ENCODE measurements at regions not wholly inside any gene's neighbourhood (a gene's known extent, or its start where the extent isn't known, plus 50 kb on each side); places are given as distances from the start of the nearest gene placed in this dataset.

DNA sequence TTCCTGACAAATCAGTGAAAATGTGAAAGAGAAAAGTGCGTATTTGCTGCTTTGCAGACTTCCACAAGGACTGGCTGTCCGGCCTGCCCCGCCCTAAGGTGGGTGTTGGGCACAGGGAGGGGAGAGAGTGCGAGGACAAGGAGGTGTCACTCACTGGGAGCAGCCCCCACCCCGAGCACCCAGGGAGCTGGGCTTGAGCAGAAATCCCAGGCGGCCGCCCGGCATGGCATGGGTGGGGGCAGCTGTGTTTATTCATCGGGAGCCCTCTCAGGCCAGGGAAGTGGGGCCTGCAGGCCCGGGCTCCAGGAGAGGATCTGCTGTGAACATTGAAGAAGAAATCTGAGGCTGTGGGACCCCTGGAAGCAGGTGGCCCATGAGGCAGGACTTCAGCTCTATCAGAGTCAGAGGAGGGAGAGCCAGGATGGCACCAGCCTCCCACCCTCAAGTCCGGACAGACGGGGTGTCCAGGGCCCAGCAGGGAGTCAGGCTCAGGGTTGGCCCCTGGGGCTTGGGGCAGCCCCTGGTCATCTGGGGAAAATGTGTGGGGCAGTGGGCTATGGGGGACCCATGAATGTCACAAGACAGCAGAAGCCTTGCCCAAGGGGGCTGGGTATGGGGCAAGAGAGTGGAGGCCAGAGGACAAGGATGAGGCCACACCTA is 164.4 kb upstream of the PPP2R2D start:
- Histone ChIP-seq H4K20me1 (ENCODE audit: control insufficient read depth, insufficient read depth) (no peaks in the 10 kb centered on the region), H3K4me2 (ENCODE audit: control insufficient read depth, insufficient read depth) (no peak overlapping the region), H3K27me3 (replicated peaks in 1 of 2; ENCODE audit: control insufficient read depth in 2 of 2, insufficient read depth in 2 of 2, low read length in 1 of 2) (no peaks in the 10 kb centered on the region), H3K9me3 (replicated peaks; ENCODE audit: control insufficient read depth, insufficient read depth, low read length) (no peaks in the 10 kb centered on the region; the same call in 2 of the 3 replicates), H3K79me2 (ENCODE audit: control insufficient read depth, insufficient read depth, low read length) (no peaks in the 10 kb centered on the region), H3K9ac (ENCODE audit: control insufficient read depth, insufficient read depth, low read length) (no peak overlapping the region), H3K27ac (ENCODE audit: control insufficient read depth, insufficient read depth) (no peak overlapping the region), H3K4me3 (no peak overlapping the region), H2AFZ (ENCODE audit: control insufficient read depth, low read depth, low read length) (no peak overlapping the region), H3K36me3 (ENCODE audit: control insufficient read depth in 2 of 2, insufficient read depth in 2 of 2, low read length in 1 of 2) (no peaks in the 10 kb centered on the region), H3K4me1 (ENCODE audit: control insufficient read depth, insufficient read depth, low read length) (no peaks in the 10 kb centered on the region)
- in situ Hi-C loops (cut with MboI): no loop called here
- no peak for ATAC-seq
- intact Hi-C loops (cut with micrococcal nuclease; ENCODE audit: unreplicated experiment): no loop called here
- FAIRE-seq: no peak
- 47% methylated on average over 12 of the region's 12 CpGs for WGBS (ENCODE audit: insufficient coverage, insufficient replicate concordance, low lambda C conversion rate, missing lambda C conversion rate)
- ChIA-PET CTCF (no interaction called here), POLR2A (no interaction called here), SMC1A (ENCODE audit: uncharacterized antibody, unreplicated experiment) (no interaction called here), RAD21 (ENCODE audit: unreplicated experiment) (no interaction called here)
- TF ChIP-seq ASH2L (IDR thresholded peaks at IDR 0.05; ENCODE audit: borderline replicate concordance, low read depth) (no peak), PAX8 (IDR thresholded peaks at IDR 0.05) (no peak), STAT1 (conservative IDR thresholded peaks at IDR 0.05) (no peak), RELA (IDR thresholded peaks at IDR 0.05; ENCODE audit: borderline replicate concordance, partially characterized antibody) (no peak), NFYA (IDR thresholded peaks at IDR 0.05; ENCODE audit: borderline replicate concordance, low read depth, low read length) (no peak), GABPA (IDR thresholded peaks at IDR 0.05; ENCODE audit: low read depth) (no peak), GATAD2B (conservative IDR thresholded peaks at IDR 0.05; ENCODE audit: low read depth) (no peak), TBL1XR1 (IDR thresholded peaks at IDR 0.05; ENCODE audit: low read depth, low read length) (no peak), RAD21 (IDR thresholded peaks at IDR 0.05; ENCODE audit: insufficient read depth, low read depth, low read length) (no peak), CEBPB (IDR thresholded peaks at IDR 0.05; ENCODE audit: borderline replicate concordance in 1 of 2, low read depth in 2 of 2, low read length in 2 of 2) (no peak)
- TF ChIP-seq, protein P1, sequence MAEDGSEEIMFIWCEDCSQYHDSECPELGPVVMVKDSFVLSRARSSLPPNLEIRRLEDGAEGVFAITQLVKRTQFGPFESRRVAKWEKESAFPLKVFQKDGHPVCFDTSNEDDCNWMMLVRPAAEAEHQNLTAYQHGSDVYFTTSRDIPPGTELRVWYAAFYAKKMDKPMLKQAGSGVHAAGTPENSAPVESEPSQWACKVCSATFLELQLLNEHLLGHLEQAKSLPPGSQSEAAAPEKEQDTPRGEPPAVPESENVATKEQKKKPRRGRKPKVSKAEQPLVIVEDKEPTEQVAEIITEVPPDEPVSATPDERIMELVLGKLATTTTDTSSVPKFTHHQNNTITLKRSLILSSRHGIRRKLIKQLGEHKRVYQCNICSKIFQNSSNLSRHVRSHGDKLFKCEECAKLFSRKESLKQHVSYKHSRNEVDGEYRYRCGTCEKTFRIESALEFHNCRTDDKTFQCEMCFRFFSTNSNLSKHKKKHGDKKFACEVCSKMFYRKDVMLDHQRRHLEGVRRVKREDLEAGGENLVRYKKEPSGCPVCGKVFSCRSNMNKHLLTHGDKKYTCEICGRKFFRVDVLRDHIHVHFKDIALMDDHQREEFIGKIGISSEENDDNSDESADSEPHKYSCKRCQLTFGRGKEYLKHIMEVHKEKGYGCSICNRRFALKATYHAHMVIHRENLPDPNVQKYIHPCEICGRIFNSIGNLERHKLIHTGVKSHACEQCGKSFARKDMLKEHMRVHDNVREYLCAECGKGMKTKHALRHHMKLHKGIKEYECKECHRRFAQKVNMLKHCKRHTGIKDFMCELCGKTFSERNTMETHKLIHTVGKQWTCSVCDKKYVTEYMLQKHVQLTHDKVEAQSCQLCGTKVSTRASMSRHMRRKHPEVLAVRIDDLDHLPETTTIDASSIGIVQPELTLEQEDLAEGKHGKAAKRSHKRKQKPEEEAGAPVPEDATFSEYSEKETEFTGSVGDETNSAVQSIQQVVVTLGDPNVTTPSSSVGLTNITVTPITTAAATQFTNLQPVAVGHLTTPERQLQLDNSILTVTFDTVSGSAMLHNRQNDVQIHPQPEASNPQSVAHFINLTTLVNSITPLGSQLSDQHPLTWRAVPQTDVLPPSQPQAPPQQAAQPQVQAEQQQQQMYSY (CRISPR knock-in tag; IDR thresholded peaks at IDR 0.05): no peak
- TF ChIP-seq, protein P2, sequence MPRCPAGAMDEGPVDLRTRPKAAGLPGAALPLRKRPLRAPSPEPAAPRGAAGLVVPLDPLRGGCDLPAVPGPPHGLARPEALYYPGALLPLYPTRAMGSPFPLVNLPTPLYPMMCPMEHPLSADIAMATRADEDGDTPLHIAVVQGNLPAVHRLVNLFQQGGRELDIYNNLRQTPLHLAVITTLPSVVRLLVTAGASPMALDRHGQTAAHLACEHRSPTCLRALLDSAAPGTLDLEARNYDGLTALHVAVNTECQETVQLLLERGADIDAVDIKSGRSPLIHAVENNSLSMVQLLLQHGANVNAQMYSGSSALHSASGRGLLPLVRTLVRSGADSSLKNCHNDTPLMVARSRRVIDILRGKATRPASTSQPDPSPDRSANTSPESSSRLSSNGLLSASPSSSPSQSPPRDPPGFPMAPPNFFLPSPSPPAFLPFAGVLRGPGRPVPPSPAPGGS (IDR thresholded peaks at IDR 0.05; ENCODE audit: borderline replicate concordance, insufficient read depth, low read depth, low read length, poor library complexity, severe bottlenecking): no peak
- TF ChIP-seq, protein P3, sequence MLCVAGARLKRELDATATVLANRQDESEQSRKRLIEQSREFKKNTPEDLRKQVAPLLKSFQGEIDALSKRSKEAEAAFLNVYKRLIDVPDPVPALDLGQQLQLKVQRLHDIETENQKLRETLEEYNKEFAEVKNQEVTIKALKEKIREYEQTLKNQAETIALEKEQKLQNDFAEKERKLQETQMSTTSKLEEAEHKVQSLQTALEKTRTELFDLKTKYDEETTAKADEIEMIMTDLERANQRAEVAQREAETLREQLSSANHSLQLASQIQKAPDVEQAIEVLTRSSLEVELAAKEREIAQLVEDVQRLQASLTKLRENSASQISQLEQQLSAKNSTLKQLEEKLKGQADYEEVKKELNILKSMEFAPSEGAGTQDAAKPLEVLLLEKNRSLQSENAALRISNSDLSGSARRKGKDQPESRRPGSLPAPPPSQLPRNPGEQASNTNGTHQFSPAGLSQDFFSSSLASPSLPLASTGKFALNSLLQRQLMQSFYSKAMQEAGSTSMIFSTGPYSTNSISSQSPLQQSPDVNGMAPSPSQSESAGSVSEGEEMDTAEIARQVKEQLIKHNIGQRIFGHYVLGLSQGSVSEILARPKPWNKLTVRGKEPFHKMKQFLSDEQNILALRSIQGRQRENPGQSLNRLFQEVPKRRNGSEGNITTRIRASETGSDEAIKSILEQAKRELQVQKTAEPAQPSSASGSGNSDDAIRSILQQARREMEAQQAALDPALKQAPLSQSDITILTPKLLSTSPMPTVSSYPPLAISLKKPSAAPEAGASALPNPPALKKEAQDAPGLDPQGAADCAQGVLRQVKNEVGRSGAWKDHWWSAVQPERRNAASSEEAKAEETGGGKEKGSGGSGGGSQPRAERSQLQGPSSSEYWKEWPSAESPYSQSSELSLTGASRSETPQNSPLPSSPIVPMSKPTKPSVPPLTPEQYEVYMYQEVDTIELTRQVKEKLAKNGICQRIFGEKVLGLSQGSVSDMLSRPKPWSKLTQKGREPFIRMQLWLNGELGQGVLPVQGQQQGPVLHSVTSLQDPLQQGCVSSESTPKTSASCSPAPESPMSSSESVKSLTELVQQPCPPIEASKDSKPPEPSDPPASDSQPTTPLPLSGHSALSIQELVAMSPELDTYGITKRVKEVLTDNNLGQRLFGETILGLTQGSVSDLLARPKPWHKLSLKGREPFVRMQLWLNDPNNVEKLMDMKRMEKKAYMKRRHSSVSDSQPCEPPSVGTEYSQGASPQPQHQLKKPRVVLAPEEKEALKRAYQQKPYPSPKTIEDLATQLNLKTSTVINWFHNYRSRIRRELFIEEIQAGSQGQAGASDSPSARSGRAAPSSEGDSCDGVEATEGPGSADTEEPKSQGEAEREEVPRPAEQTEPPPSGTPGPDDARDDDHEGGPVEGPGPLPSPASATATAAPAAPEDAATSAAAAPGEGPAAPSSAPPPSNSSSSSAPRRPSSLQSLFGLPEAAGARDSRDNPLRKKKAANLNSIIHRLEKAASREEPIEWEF (IDR thresholded peaks at IDR 0.05; ENCODE audit: insufficient replicate concordance, low read depth, low read length): no peak
- DNase-seq (ENCODE audit: low read depth, low spot score): no peak
- BruUV-seq (replicated peaks): no TSS peak
